HepG2 (cell line): ENCODE measurements at regions not wholly inside any gene's neighbourhood (a gene's known extent, or its start where the extent isn't known, plus 50 kb on each side); places are given as distances from the start of the nearest gene placed in this dataset.

ENCODE experiments used
- ATAC-seq: fragments of 200-7000 bp; cut with Tn5 transposase; 3 replicates; pipeline ENCODE4 v1.9.1; 2020; ENCODE audit warnings: mild to moderate bottlenecking, moderate library complexity
- BruUV-seq: library from RNA; stranded (reverse); fragments of 400-500 nt; replicated peaks from 2 replicates; lab custom pipeline; 2021; lab: Mats Ljungman, UMichigan
- CTCF ChIA-PET: fragments of 300-600 bp; formaldehyde crosslinking; extraction: SDS; loops from one replicate; lab custom pipeline; 2021; ENCODE audit warnings: low total read pairs, inconsistent platforms, low intra/inter-chr PET ratio; lab: Yijun Ruan, JAX
- POLR2A ChIA-PET: fragments of 350-600 bp; sonication (Branson Sonifier 250); formaldehyde crosslinking; loops from one replicate; lab custom pipeline; 2020; ENCODE audit warnings: antibody characterized with exemption, inconsistent platforms; lab: Yijun Ruan, JAX
- DNase-seq: peaks from one replicate; pipeline ENCODE4 v3.0.0-alpha.2; 2015; ENCODE audit warnings: low spot score
- FAIRE-seq: peaks from 3 replicates; lab custom pipeline; 2011; peaks lifted over from hg19 to GRCh38; lab: Jason Lieb, UNC
- H2AFZ ChIP-seq: one replicate; pipeline ENCODE4 v1.6.1; 2011; ENCODE audit warnings: low read length, inconsistent platforms
- H3K27ac ChIP-seq: fragments of 300-600 bp; 3 replicates; pipeline ENCODE4 v1.8.0; 2011; ENCODE audit warnings: mixed run types, mild to moderate bottlenecking, mixed read lengths, low read length, inconsistent platforms; ENCODE audit not compliant: insufficient read depth; ENCODE audit errors: extremely low read length
- H3K27me3 ChIP-seq, 2 experiments: fragments of 200-600 bp in 1 of 2; 2 replicates in 1 of 2; 3 replicates in 1 of 2; pipeline versions ENCODE4 v1.6.0 to v1.8.0; 2011; ENCODE audit warnings: low read length in 2 of 2, mild to moderate bottlenecking in 2 of 2, moderate library complexity in 2 of 2, inconsistent platforms in 1 of 2; ENCODE audit not compliant: insufficient read depth in 2 of 2, control insufficient read depth in 1 of 2
- H3K36me3 ChIP-seq, 2 experiments: fragments of 200-600 bp in 1 of 2; replicated peaks in 1 of 2; 2 replicates in 1 of 2; 3 replicates in 1 of 2; pipeline versions ENCODE4 v1.5.1 to v1.8.0; 2011; ENCODE audit warnings: low read length in 2 of 2, inconsistent platforms in 1 of 2; ENCODE audit not compliant: insufficient read depth in 2 of 2, control insufficient read depth in 1 of 2
- H3K4me1 ChIP-seq: 2 replicates; pipeline ENCODE4 v1.5.1; 2012; ENCODE audit warnings: low read length, inconsistent platforms; ENCODE audit not compliant: insufficient read depth
- H3K4me2 ChIP-seq: 2 replicates; pipeline ENCODE4 v1.6.0; 2011; ENCODE audit warnings: low read depth, low read length, inconsistent platforms
- H3K4me3 ChIP-seq, 3 experiments: fragments of 200-600 bp in 1 of 3; sonication (generic), shearing (Covaris generic) in 1 of 3; replicated peaks in 1 of 3; 2 replicates each; pipeline ENCODE4 v1.5.1; 2011 to 2016; ENCODE audit warnings: low read length in 3 of 3, inconsistent platforms in 2 of 3, low read depth in 2 of 3, mild to moderate bottlenecking in 2 of 3, control low read depth in 1 of 3, mixed read lengths in 1 of 3; ENCODE audit not compliant: insufficient read depth in 1 of 3
- H3K79me2 ChIP-seq: one replicate; pipeline ENCODE4 v1.6.1; 2011; ENCODE audit warnings: low read length, inconsistent platforms; ENCODE audit not compliant: insufficient read depth
- H3K9ac ChIP-seq: 2 replicates; pipeline ENCODE4 v1.6.0; 2011; ENCODE audit warnings: mild to moderate bottlenecking, low read depth, low read length, inconsistent platforms; ENCODE audit not compliant: insufficient read depth
- H3K9me3 ChIP-seq: 2 replicates; pipeline ENCODE4 v1.5.1; 2012; ENCODE audit warnings: mild to moderate bottlenecking, low read length
- H4K20me1 ChIP-seq: 2 replicates; pipeline ENCODE4 v1.6.0; 2011; ENCODE audit warnings: inconsistent platforms, mild to moderate bottlenecking, low read length, moderate library complexity; ENCODE audit not compliant: insufficient read depth
- STAT6 ChIP-seq: sonication (generic); formaldehyde crosslinking; IDR thresholded peaks from 2 replicates; pipeline ENCODE4 v1.4.0; 2020; ENCODE audit warnings: missing genetic modification reagents, mild to moderate bottlenecking, borderline replicate concordance
- ZFYVE20 ChIP-seq: sonication (generic); formaldehyde crosslinking; IDR thresholded peaks from 2 replicates; pipeline ENCODE4 v1.8.0; 2023; ENCODE audit warnings: low read depth, mild to moderate bottlenecking, moderate library complexity, missing genetic modification reagents, borderline replicate concordance
- ZIK1 ChIP-seq: sonication (generic); formaldehyde crosslinking; IDR thresholded peaks from 2 replicates; pipeline ENCODE4 v1.5.0; 2020; ENCODE audit warnings: mild to moderate bottlenecking, low read depth, missing genetic modification reagents, borderline replicate concordance
- ZNF776 ChIP-seq: sonication (generic); formaldehyde crosslinking; IDR thresholded peaks from 2 replicates; pipeline ENCODE4 v1.4.0; 2020; ENCODE audit warnings: mild to moderate bottlenecking, missing genetic modification reagents
- WGBS: methylation state at CpG from one replicate; pipeline ENCODE4 v1.1.6; 2017; ENCODE audit warnings: low lambda C conversion rate; 5-methylcytosine and 5-hydroxymethylcytosine counted together
- in situ Hi-C: cut with HindIII; loops from 2 replicates; pipeline ENCODE4 v1.10.0; 2017; ENCODE audit warnings: low pct_unique_long_range_greater_than_20kb; ENCODE audit not compliant: extremely low pct_ligation_motif_present
- intact Hi-C: fragments of 100-400 bp; cut with micrococcal nuclease; formaldehyde crosslinking; loops from one replicate; pipeline ENCODE4 v1.10.0; 2022; ENCODE audit not compliant: unreplicated experiment
- TF ChIP-seq, protein P1 (sequence below): sonication (generic); formaldehyde crosslinking; IDR thresholded peaks from 2 replicates; pipeline ENCODE4 v1.5.0; 2020; ENCODE audit warnings: mild to moderate bottlenecking, missing genetic modification reagents
- TF ChIP-seq, protein P2 (sequence below): sonication (generic); formaldehyde crosslinking; IDR thresholded peaks from 2 replicates; pipeline ENCODE4 v1.5.0; 2020; ENCODE audit warnings: missing genetic modification reagents

DNA sequence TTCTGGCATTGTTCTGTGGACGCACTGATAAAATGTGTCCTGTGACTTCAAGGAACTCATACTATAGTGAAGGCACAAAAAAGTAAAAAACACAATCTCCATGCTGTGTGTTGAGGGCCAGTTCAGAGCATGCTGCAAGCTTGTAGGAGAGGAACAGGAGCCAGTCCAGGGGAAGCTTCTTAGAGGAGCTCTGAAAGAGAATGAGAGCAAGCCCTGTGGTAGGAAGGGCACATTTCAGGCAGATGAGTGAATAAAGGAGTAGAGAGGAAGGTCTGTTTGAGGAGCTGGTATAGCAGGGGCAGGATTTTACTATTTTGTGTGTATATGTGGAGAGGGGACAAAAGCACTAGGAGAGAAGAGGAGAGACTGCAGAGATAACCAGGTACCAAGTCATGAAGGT is 478.3 kb downstream of the ZEB2 start:
- ATAC-seq (no peak), DNase-seq (no peak), FAIRE-seq (no peak)
- Histone ChIP-seq H3K9me3 (no peaks in the 10 kb centered on the region), H3K4me3 (no peak overlapping the region), H4K20me1 (no peaks in the 10 kb centered on the region), H3K4me1 (no peaks in the 10 kb centered on the region), H3K4me2 (no peak overlapping the region), H3K79me2 (no peaks in the 10 kb centered on the region), H3K36me3 (no peaks in the 10 kb centered on the region), H2AFZ (no peak overlapping the region), H3K27ac (no peak overlapping the region), H3K27me3 (no peaks in the 10 kb centered on the region), H3K9ac (no peak overlapping the region)
- in situ Hi-C loops = no loop called here
- CTCF ChIA-PET = no interaction called here
- no TSS peak for BruUV-seq
- no peak for TF ChIP-seq ZIK1 (CRISPR knock-in tag)
- TF ChIP-seq STAT6 (CRISPR knock-in tag) = no peak
- TF ChIP-seq, protein P1, sequence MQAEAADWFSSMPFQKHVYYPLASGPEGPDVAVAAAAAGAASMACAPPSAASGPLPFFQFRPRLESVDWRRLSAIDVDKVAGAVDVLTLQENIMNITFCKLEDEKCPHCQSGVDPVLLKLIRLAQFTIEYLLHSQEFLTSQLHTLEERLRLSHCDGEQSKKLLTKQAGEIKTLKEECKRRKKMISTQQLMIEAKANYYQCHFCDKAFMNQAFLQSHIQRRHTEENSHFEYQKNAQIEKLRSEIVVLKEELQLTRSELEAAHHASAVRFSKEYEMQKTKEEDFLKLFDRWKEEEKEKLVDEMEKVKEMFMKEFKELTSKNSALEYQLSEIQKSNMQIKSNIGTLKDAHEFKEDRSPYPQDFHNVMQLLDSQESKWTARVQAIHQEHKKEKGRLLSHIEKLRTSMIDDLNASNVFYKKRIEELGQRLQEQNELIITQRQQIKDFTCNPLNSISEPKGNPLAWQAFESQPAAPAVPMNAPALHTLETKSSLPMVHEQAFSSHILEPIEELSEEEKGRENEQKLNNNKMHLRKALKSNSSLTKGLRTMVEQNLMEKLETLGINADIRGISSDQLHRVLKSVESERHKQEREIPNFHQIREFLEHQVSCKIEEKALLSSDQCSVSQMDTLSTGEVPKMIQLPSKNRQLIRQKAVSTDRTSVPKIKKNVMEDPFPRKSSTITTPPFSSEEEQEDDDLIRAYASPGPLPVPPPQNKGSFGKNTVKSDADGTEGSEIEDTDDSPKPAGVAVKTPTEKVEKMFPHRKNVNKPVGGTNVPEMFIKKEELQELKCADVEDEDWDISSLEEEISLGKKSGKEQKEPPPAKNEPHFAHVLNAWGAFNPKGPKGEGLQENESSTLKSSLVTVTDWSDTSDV (CRISPR knock-in tag) = no peak
- TF ChIP-seq, protein P2, sequence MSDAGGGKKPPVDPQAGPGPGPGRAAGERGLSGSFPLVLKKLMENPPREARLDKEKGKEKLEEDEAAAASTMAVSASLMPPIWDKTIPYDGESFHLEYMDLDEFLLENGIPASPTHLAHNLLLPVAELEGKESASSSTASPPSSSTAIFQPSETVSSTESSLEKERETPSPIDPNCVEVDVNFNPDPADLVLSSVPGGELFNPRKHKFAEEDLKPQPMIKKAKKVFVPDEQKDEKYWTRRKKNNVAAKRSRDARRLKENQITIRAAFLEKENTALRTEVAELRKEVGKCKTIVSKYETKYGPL (CRISPR knock-in tag) = no peak
- TF ChIP-seq ZFYVE20 (CRISPR knock-in tag) = no peak
- TF ChIP-seq ZNF776 (CRISPR knock-in tag) = no peak
- 100% methylated on average over 1 of the region's 1 CpG for WGBS
- intact Hi-C loops = no loop called here
- POLR2A ChIA-PET = no interaction called here
